Heart left ventricle (tissue), 13 donors: ENCODE measurements at regions not wholly inside any gene's neighbourhood (a gene's known extent, or its start where the extent isn't known, plus 50 kb on each side); places are given as distances from the start of the nearest gene placed in this dataset.

Experiments used
- CTCF ChIP-seq, 12 donors: fragments of 200-600 bp; sonication (generic) in 4 of 12; IDR thresholded peaks; one replicate each; pipeline versions ENCODE4 v1.5.0 to v1.8.0; 2018 to 2022; ENCODE audit warnings: antibody characterized with exemption in 12 of 12, mild to moderate bottlenecking in 5 of 12
- POLR2A ChIP-seq, 2 donors: fragments of 450-650 bp; IDR thresholded peaks; one replicate each; pipeline ENCODE4 v1.6.1; 2017; ENCODE audit warnings: antibody characterized with exemption in 2 of 2, mild to moderate bottlenecking in 2 of 2, moderate library complexity in 2 of 2
- donor health status: ischemic (EF 13 %, LVEDD 7.1; RV severe dilation, severe dysfunction).
- donor health status: DM: no; HTN: yes; CAD: no.
- donor health status: DM: no; HTN: no; CAD: no.
- donor health status: ischemic (EF 25% LVEDD 6.9; RV normal size, moderate dysfunction).
- donor health status: ischemic (EF 25% LVEDD 5.7; RV mildly dilated, moderate dysfunction).
- donor health status: ischemic (EF 35%, LVEDD 5.7; RV mildly dilated, moderate dysfunction).
- donor health status: nonischemic (EF 11% LVEDD 7.7; RV severe dilation, severe dysfunction).
- donor health status: DM: yes; HTN: yes; CAD: no.
- donor health status: PGD.
- donor health status: ischemic (EF 29% LVEDD 5.4; RV normal size, mild dysfunction).
- donor health status: nonischemic (EF 23%, LVEDD 6.1; RV moderate dilation, normal function).

- TF ChIP-seq CTCF (IDR thresholded peaks at IDR 0.05) (no peak), POLR2A (IDR thresholded peaks at IDR 0.05) (no peak)
Measured at GRCh38 chr2:217037353-217037752, 177.5 kb upstream of the TNP1 start.
